HG02642 (cell line): ENCODE measurements at regions not wholly inside any gene's neighbourhood (a gene's known extent, or its start where the extent isn't known, plus 50 kb on each side); places are given as distances from the start of the nearest gene placed in this dataset.
"Not testable (repeated sequence)": the region's sequence is repeated elsewhere in the genome, so short reads cannot be mapped to it uniquely, and the experiment has no call there.

Experiments used
- ATAC-seq: cut with Tn5 transposase; IDR thresholded peaks from one replicate; pipeline ENCODE4 v1.9.1; 2021; ENCODE audit warnings: mild to moderate bottlenecking; ENCODE audit not compliant: unreplicated experiment, poor library complexity

GRCh38 chr15:45863881-45864580 is 229.2 kb downstream of the SQOR start:
- no peak for ATAC-seq

GRCh38 chr15:45866616-45867015 is 231.8 kb downstream of the SQOR start:
- no peak for ATAC-seq

- no peak for ATAC-seq
Observed at GRCh38 chr15:45867281-45867680, 232.5 kb downstream of the SQOR start.

GRCh38 chr15:45868109-45868691 is 233.4 kb downstream of the SQOR start:
- no peak for ATAC-seq

- ATAC-seq = no peak
Observed at GRCh38 chr15:45869034-45869668, 234.3 kb downstream of the SQOR start.

- ATAC-seq = no peak
Observed at GRCh38 chr15:45871121-45871855, 236.5 kb downstream of the SQOR start.

GRCh38 chr15:45873781-45874180 is 239.0 kb downstream of the SQOR start:
- no peak for ATAC-seq

- ATAC-seq = not testable (repeated sequence)
Observed at GRCh38 chr15:45874566-45874965, 239.7 kb downstream of the SQOR start.

GRCh38 chr15:45884289-45884688 is 249.5 kb downstream of the SQOR start:
- ATAC-seq = no peak

- ATAC-seq = no peak
Observed at GRCh38 chr15:45884755-45885445, 250.1 kb downstream of the SQOR start.

- ATAC-seq = no peak
Observed at GRCh38 chr15:45885801-45886200, 251.0 kb downstream of the SQOR start.

GRCh38 chr15:45891766-45892165 is 256.9 kb downstream of the SQOR start:
- no peak for ATAC-seq

- no peak for ATAC-seq
Observed at GRCh38 chr15:45892182-45892581, 257.4 kb downstream of the SQOR start.

GRCh38 chr15:45903283-45903682 is 268.5 kb downstream of the SQOR start:
- ATAC-seq = no peak

- ATAC-seq = no peak
Observed at GRCh38 chr15:45904019-45904418, 269.2 kb downstream of the SQOR start.

- no peak for ATAC-seq
Observed at GRCh38 chr15:45906230-45906629, 271.4 kb downstream of the SQOR start.

- ATAC-seq = no peak
Observed at GRCh38 chr15:45910671-45911070, 275.8 kb downstream of the SQOR start.

- ATAC-seq = no peak
Observed at GRCh38 chr15:45913451-45913850, 278.6 kb downstream of the SQOR start.

GRCh38 chr15:45914425-45914824 is 279.6 kb downstream of the SQOR start:
- no peak for ATAC-seq

- no peak for ATAC-seq
Observed at GRCh38 chr15:45918839-45919238, 284.0 kb downstream of the SQOR start.
